MM.1S (cell line): ENCODE measurements at regions not wholly inside any gene's neighbourhood (a gene's known extent, or its start where the extent isn't known, plus 50 kb on each side); places are given as distances from the start of the nearest gene placed in this dataset.

Experiments
- DNase-seq: peaks from one replicate; pipeline ENCODE4 v3.0.0-alpha.2; 2015
- H2AFZ ChIP-seq: fragments of 300-600 bp; sonication (generic); 2 replicates; pipeline ENCODE4 v1.6.0; 2016; ENCODE audit warnings: antibody characterized with exemption, low read length
- H3F3A ChIP-seq: fragments of 300-600 bp; sonication (generic); 2 replicates; pipeline ENCODE4 v1.6.1; 2016; ENCODE audit warnings: mild to moderate bottlenecking, antibody characterized with exemption, low read length, moderate library complexity, mixed read lengths; ENCODE audit not compliant: insufficient read depth
- H3K27ac ChIP-seq: fragments of 300-600 bp; sonication (generic); 2 replicates; pipeline ENCODE4 v1.5.1; 2016; ENCODE audit warnings: mild to moderate bottlenecking, low read length
- H3K27me3 ChIP-seq: fragments of 300-600 bp; sonication (generic); replicated peaks from 2 replicates; pipeline ENCODE4 v1.6.0; 2016; ENCODE audit warnings: low read length; ENCODE audit not compliant: insufficient read depth
- H3K36me3 ChIP-seq: fragments of 300-600 bp; sonication (generic); replicated peaks from 2 replicates; pipeline ENCODE4 v1.6.1; 2016; ENCODE audit warnings: mild to moderate bottlenecking, low read length, mixed read lengths; ENCODE audit not compliant: insufficient read depth
- H3K4me1 ChIP-seq: fragments of 300-600 bp; sonication (generic); 2 replicates; pipeline ENCODE4 v1.6.1; 2016; ENCODE audit warnings: low read length, mixed read lengths
- H3K4me2 ChIP-seq: fragments of 300-600 bp; sonication (generic); 2 replicates; pipeline ENCODE4 v1.6.0; 2016; ENCODE audit warnings: low read depth, low read length
- H3K4me3 ChIP-seq: fragments of 300-600 bp; sonication (generic); 2 replicates; pipeline ENCODE4 v1.5.1; 2016; ENCODE audit warnings: low read length, mixed read lengths
- H3K79me2 ChIP-seq: fragments of 300-600 bp; sonication (generic); 2 replicates; pipeline ENCODE4 v1.6.1; 2016; ENCODE audit warnings: mixed run types, low read length, mixed read lengths
- H3K9ac ChIP-seq: fragments of 300-600 bp; sonication (generic); 2 replicates; pipeline ENCODE4 v1.6.1; 2016; ENCODE audit warnings: low read length, mixed read lengths
- H3K9me2 ChIP-seq: fragments of 300-600 bp; sonication (generic); replicated peaks from 2 replicates; pipeline ENCODE4 v1.6.1; 2016; ENCODE audit warnings: mild to moderate bottlenecking, low read length, mixed read lengths; ENCODE audit not compliant: insufficient read depth
- H3K9me3 ChIP-seq: fragments of 300-600 bp; sonication (generic); replicated peaks from 2 replicates; pipeline ENCODE4 v1.6.1; 2016; ENCODE audit warnings: mild to moderate bottlenecking, low read length, mixed read lengths; ENCODE audit not compliant: insufficient read depth
- H4K20me1 ChIP-seq: fragments of 300-600 bp; sonication (generic); 2 replicates; pipeline ENCODE4 v1.6.1; 2016; ENCODE audit warnings: mild to moderate bottlenecking, low read length, moderate library complexity, mixed read lengths; ENCODE audit not compliant: insufficient read depth
- EZH2 ChIP-seq: fragments of 300-600 bp; sonication (generic); optimal IDR thresholded peaks from 2 replicates; pipeline ENCODE3; 2017; ENCODE audit warnings: low read depth, mild to moderate bottlenecking, antibody characterized with exemption, low read length, mixed read lengths
- EZH2phosphoT487 ChIP-seq: fragments of 300-600 bp; sonication (generic); IDR thresholded peaks from 2 replicates; pipeline ENCODE4 v1.6.1; 2018; ENCODE audit warnings: antibody characterized with exemption, low read length
- TF ChIP-seq, protein P1 (sequence below): fragments of 300-600 bp; sonication (generic); IDR thresholded peaks from 2 replicates; pipeline ENCODE4 v1.5.1; 2016; ENCODE audit warnings: antibody characterized with exemption, low read length, mixed read lengths

DNA sequence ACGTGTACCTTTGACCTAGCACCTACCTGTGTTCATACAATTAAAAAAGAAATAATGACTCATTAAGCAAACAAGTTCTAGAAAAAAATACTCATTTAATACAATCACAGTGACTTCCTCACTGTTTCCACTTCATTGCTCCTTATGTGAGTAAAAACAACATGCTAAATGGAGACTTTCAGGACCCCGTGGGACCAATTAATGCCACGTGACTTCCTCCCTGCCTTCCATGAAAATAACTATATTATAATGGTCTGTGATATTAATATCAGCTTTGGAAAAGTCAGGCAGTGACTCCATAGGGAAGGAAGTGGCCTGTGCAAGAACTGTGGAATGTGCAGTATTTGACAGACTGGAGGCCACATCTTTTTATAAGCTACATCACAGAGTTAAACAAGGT, 337.8 kb downstream of the HLX start:
- Histone ChIP-seq H3K9me3 (no peaks in the 10 kb centered on the region), H3K4me3 (no peak overlapping the region), H3K9me2 (no peaks in the 10 kb centered on the region), H3K79me2 (no peaks in the 10 kb centered on the region), H3K4me2 (no peak overlapping the region), H3K27me3 (no peaks in the 10 kb centered on the region), H3F3A (no peaks in the 10 kb centered on the region), H3K36me3 (no peaks in the 10 kb centered on the region), H3K4me1 (no peaks in the 10 kb centered on the region), H4K20me1 (no peaks in the 10 kb centered on the region), H3K9ac (no peak overlapping the region), H3K27ac (no peak overlapping the region), H2AFZ (no peak overlapping the region)
- no peak for DNase-seq
- TF ChIP-seq EZH2 (no peak), EZH2phosphoT487 (no peak)
- TF ChIP-seq, protein P1, sequence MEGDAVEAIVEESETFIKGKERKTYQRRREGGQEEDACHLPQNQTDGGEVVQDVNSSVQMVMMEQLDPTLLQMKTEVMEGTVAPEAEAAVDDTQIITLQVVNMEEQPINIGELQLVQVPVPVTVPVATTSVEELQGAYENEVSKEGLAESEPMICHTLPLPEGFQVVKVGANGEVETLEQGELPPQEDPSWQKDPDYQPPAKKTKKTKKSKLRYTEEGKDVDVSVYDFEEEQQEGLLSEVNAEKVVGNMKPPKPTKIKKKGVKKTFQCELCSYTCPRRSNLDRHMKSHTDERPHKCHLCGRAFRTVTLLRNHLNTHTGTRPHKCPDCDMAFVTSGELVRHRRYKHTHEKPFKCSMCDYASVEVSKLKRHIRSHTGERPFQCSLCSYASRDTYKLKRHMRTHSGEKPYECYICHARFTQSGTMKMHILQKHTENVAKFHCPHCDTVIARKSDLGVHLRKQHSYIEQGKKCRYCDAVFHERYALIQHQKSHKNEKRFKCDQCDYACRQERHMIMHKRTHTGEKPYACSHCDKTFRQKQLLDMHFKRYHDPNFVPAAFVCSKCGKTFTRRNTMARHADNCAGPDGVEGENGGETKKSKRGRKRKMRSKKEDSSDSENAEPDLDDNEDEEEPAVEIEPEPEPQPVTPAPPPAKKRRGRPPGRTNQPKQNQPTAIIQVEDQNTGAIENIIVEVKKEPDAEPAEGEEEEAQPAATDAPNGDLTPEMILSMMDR: no peak

GRCh38 chr1:221223281-221223680, 344.0 kb downstream of the HLX start:
- H3K9me2 ChIP-seq: no peaks in the 10 kb centered on the region
- no peaks in the 10 kb centered on the region for H3K4me1 ChIP-seq
- TF ChIP-seq EZH2 (no peak), EZH2phosphoT487 (no peak)
- TF ChIP-seq, protein P1: no peak
- DNase-seq: no peak
- H3K9ac ChIP-seq: no peak overlapping the region
- no peak overlapping the region for H2AFZ ChIP-seq
- H3K27ac ChIP-seq: no peak overlapping the region
- no peaks in the 10 kb centered on the region for H3K79me2 ChIP-seq
- H3K9me3 ChIP-seq: no peaks in the 10 kb centered on the region
- no peaks in the 10 kb centered on the region for H3F3A ChIP-seq
- H4K20me1 ChIP-seq: no peaks in the 10 kb centered on the region
- no peaks in the 10 kb centered on the region for H3K36me3 ChIP-seq
- no peaks in the 10 kb centered on the region for H3K27me3 ChIP-seq
- no peak overlapping the region for H3K4me2 ChIP-seq
- H3K4me3 ChIP-seq: no peak overlapping the region

DNA sequence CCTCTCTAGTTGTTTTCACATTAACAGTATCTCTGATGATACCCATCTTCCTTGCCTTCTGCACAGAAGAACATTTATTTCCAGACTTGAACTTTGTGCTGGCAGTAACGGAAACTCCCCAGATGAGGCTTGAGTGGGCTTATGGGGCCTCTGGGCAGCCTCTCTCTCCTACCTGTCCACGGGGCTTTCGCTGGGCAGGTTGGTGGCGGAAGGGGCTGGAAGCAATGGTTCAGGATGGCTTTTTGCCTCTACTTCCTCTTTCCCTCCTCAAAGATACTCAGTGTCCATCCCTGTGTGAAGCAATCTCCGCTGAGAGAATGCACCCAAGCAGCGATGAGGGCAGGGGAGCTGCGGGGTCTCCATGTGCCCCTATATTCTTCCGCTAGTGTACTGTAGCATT, 348.2 kb downstream of the HLX start:
- Histone ChIP-seq H3K27ac (no peak overlapping the region), H3K27me3 (no peaks in the 10 kb centered on the region), H2AFZ (no peak overlapping the region), H3K36me3 (no peaks in the 10 kb centered on the region), H3K4me1 (no peaks in the 10 kb centered on the region), H3K4me2 (no peak overlapping the region), H3K9me3 (no peaks in the 10 kb centered on the region), H3K9me2 (no peaks in the 10 kb centered on the region), H3K9ac (no peak overlapping the region), H3F3A (no peaks in the 10 kb centered on the region), H3K79me2 (no peaks in the 10 kb centered on the region), H4K20me1 (no peaks in the 10 kb centered on the region), H3K4me3 (no peak overlapping the region)
- TF ChIP-seq, protein P1: no peak
- TF ChIP-seq EZH2phosphoT487 (no peak), EZH2 (no peak)
- DNase-seq: no peak
